ENCODE measurements at regions not wholly inside any gene's neighbourhood (a gene's known extent, or its start where the extent isn't known, plus 50 kb on each side); places are given as distances from the start of the nearest gene placed in this dataset.
"Not testable (repeated sequence)": the region's sequence is repeated elsewhere in the genome, so short reads cannot be mapped to it uniquely, and the experiment has no call there.

DNA sequence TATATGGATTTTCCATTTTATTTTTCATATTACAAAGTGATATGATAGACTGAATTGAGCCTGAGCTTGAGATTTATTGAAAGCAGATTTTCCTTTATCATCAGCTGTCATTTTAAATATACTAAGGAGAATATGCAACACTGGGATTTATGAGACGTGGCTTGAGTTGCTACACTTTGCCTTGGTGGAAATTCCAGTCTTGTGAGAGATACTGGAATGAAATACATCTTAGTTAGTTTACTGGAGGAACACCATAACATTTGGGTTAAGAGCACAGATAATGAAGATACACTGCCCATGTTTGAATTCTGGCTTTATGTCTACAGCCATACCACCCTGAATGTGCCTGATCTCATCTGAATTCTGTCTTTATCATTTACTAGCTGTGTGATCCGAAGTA lies 86.5 kb upstream of the IFNGR1 start:
- DNase-seq = no peak

GRCh38 chr6:137304020-137304780 lies 85.0 kb upstream of the IFNGR1 start:
- no peak for DNase-seq

DNA sequence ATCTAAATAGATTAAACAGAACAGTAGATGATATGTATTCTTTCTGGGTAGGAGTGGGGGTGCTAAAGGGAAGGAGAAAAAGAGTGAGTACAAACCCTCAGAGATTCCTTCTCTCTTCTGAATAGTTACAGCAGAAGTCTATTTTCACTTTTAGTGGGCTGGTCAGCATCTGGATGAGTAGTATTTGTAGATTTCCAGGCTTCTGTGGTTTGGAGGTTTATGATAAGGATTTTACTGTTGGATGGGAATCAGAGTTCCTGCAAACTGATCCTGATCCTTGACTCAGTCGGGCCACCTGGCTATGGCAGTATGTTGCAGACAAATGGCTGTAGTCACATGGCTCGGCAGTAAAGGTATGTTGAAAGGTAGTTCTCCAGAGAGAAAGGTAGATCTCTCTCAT lies 84.3 kb upstream of the IFNGR1 start:
- DNase-seq = no peak

DNA sequence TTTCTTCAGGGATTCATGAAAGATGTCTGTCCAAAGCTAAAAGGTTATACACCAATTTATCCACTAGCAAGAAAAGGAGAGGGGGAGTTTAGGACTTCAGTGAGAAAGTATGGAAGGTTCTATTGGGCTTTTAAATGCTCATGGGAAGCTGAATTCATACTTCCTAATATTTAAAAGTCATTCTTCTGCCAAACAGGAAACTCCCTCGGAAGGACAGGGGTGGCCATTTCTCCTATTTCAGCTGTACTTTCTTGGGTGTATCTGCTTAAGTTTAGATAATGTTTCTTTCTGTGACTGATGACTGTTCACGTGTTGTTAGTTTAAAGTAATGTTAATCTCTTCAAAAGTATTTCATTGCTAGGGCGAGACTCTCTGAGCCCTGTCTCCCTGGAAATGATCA lies 80.5 kb upstream of the IFNGR1 start:
- no peak for DNase-seq

DNA sequence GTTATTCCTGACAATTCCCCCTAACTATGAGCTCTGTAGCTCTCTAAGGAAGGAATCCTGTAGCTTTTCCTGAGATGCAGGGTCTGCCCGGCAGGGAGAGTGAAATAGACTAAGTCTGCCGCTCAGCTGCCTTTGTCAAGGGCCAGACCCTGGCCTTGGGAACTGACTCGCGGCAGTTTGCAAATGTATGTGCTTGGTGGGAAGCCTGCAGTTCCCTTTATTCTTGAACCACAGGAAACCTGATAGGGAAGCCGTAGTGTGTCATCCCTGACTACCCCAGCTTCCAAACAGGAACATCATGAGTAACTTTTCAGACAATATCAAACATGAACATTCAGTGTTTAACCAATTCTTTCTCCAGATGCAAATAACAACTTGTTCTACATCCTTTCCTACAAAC lies 78.7 kb upstream of the IFNGR1 start:
- no peak for DNase-seq

GRCh38 chr6:137292326-137292725 lies 73.1 kb upstream of the IFNGR1 start:
- DNase-seq = not testable (repeated sequence)

DNA sequence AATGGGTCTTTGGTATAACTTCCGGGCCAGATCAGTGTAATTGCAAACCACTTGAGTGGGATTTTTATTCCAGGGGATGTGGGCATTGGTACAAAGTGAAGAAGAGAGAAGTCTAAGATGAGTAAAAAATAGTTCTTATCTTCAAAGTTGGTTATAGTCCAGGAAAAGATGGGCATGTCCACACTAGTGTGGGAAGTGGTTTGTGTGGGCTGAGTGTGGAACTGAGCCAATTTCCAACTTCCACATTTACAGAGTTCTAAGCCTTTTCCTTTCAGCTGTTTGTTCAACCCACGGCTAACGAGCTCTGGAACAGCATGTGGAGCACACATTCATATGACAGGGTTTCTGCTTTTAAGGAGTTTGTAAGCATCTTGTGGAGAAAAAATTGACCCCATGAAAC lies 72.3 kb upstream of the IFNGR1 start:
- no peak for DNase-seq

DNA sequence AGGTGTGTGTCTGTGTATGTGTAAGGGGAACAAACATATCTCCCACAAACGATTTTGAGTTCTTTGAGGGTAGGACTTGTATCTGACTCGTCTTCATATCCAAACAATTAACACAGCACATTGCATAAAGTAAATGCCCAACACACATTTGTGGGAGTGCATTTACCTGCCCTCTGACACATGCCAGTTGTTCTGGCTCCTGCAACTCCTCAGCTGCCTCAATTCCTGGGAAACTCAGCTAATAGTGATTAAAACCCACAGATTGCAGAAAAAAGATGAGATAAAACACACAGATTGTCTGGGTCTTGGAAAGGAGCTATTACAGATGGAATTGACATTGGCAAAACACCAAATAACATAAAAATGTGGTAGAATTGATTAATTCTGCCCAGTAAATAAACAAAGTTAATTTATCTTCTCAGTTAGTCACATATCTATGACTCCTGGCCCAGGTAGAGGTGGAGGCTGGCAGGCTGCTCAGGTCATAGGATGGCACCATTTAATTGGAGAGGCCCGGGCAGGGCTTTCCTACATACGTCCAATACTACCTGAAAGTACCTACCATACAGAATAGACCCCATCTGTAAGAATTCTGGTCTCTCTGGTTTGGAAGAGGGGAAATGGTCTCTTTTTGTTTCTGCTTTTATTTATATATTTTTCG lies 71.5 kb upstream of the IFNGR1 start:
- no peak for DNase-seq

GRCh38 chr6:137286916-137287315 lies 67.7 kb upstream of the IFNGR1 start:
- no peak for DNase-seq

DNA sequence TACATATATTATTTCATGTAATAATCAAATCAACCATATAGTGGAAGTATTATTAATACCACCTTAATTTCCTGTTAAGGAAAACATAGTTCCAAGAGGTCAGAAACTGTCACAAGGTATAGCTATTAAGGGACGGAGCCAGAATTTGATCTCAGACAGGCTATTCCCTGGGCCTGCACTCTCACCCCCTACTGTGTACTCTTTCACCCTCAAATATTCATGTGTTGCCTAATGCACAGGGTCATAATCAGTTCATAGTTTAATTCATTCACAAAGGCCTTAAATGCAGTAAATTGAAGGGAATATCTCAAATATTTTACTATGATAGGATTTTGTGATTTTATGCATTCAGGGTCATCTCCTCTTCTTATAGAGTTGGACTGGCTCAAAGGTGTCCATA lies 67.2 kb upstream of the IFNGR1 start:
- no peak for DNase-seq

- DNase-seq = no peak
Observed at GRCh38 chr6:137284811-137285110, 65.6 kb upstream of the IFNGR1 start.

DNA sequence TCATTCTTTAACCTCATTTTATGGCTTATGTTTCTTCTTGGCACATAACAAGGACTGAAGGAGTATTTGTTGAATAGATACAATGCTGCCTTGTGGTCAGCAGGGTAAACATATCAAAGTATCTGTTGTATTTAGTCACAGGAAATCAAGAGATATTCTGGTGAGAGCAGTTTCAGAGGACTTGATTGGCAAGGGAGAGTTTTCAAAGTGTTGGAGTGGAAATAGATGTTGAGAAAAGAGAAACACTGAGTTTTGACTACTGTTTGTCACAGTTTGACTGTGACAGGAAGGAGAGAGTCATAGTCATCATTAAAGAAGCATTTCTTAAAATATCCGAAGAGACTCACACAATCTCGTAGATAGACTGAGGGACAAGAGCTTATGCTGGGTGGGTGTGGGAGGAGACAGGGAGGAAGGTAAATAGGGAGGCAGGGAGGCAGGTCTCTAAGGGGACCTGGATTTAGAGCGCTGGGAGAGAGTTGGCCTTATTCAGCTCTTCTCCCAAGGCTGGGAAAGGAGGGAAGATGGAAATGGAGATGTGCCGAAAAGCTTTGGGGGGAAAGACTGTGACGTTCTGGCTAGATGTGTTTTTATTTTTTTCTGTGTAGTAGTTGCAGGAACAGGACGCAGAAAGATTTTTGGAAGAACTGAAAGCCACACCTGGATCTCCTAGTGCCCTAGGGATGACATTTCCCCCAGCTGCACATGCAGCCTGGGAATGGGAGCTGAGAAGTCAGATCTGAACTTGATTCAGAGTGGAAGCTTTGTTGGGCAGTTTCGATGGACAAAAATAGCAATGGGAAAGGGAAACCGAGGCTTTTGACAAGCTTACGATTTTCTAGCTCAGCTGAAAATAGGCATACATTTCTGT lies 65.0 kb upstream of the IFNGR1 start:
- DNase-seq = no peak

DNA sequence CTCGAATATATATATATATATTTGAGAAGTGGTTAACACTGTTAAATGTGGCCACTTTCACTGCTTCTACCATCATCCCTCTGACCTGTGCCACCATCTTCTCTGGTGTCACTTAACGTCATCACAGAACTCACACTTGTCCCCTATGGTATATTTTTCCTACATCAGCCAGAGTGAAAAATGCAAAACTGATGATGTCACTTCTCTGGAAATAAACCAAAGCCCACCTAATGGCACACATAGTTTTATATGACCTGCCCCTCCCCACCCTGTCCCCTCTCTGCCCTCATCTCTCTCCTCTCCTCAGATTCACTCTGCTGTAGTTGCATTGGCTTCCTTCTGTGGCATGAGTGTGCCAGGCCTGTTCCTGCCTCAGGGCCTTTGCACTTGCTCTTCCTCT lies 63.9 kb upstream of the IFNGR1 start:
- no peak for DNase-seq

DNA sequence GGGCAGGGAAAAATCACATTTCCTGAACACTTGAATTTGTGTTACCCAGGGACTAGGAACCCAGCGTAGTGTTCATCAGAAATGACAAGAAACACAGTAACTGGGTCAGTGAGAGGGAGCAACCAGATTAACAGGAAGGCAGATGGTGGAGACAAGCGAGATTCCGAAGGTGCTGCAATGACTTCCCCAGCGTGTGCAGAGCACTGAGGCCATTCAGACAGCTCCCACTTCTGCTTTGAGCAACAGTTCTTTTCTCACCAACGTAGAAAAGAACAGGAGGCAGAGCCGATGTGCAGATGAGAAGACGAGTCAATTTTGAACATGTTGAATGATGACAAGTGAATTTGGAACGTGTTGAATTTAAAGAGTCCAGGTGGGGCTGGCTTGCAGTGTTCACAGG lies 63.1 kb upstream of the IFNGR1 start:
- no peak for DNase-seq

DNA sequence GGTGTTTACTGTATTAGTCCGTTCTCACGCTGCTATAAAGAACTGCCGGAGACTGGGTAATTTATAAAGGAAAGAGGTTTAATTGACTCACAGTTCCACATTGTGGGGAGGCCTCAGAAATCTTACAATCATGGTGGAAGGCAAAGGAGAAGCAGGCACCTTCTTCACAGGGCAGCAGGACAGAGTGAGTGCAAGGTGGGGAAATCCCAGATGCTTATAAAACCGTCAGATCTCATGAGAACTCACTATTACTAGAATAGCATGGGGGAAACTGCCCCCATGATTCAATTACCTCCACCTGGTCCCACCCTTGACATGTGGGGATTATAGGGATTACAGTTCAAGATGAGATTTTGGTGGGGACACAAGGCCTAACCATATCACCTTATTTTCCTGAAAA lies 60.1 kb upstream of the IFNGR1 start:
- DNase-seq = not testable (repeated sequence)

GRCh38 chr6:137277971-137278637 lies 58.9 kb upstream of the IFNGR1 start:
- no peak for DNase-seq

GRCh38 chr6:137272403-137272802 lies 53.2 kb upstream of the IFNGR1 start:
- DNase-seq = no peak

DNA sequence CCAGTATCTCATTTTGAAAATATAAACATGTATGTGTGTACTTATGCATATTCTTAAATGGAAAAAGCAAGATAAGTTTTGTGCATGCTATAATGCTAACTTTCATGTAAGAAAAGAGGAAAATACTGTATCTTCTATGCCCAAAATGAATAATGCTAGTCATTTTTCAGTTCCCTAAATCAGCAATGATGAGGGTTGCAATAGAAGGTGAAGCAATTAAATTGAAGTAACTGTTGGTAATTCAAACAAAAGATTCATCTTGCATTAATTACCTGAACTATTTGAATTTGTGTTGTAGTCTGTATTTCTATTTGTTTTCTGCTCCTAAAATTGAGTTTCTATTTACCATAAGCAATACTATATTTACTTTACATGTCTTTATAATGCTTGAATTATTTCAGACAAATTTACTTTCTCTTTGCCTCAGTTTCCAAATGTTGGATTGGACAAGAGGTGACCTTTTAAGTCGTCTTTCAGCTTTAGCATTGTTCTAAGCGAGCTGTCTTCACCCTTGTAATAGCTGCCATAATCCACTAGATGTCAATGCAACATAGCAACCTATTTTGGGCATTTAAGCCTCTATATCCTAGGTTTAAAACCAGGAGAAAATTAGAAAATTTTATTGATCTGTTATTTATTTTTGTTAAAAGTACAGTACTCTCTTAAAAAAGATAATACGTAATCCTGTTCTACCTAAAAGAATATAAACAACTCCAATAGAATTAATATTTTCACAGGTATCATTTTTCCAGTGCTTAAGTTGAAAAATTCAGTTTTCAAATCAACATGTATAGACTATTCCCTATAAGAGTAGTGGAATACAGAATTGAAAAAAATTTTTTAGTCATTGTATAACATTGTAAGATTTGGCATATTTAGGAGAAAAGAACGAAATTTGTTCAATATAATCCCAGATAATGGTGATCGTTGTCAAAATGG lies 52.3 kb upstream of the IFNGR1 start:
- no peak for DNase-seq

GRCh38 chr6:137269803-137270202 lies 50.6 kb upstream of the IFNGR1 start:
- DNase-seq = no peak

DNA sequence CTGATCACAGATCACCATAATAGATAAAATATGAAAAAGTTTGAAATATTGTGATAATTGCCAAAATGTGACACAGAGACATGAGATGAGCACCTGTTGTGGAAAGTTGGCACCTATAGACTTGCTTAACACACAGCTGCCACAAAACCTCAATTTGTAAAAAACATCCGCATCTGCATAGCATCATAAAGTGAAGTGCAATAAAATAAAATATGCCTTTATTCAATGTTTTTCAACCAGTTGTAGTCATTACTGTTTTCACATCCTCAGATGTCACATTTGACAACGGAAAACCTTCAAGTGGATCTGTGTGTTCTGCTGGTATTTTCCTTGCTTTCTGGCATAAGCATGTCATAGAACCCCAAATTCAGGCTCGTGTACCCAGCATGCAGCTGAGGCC lies 50.2 kb upstream of the IFNGR1 start:
- no peak for DNase-seq

Measured in activated naive CD4-positive, alpha-beta T cell treated with anti-CD3 and anti-CD28 coated beads, Interleukin-2, amount 50 U/mL, for 16 hours (primary cell).